HG03280 (cell line): ENCODE measurements at regions not wholly inside any gene's neighbourhood (a gene's known extent, or its start where the extent isn't known, plus 50 kb on each side); places are given as distances from the start of the nearest gene placed in this dataset.
A peak's percentile ranks its signal among the peaks of the same experiment; 100 is the strongest.
"Not testable (repeated sequence)": the region's sequence is repeated elsewhere in the genome, so short reads cannot be mapped to it uniquely, and the experiment has no call there.

Experiments used
- ATAC-seq: cut with Tn5 transposase; IDR thresholded peaks from one replicate; pipeline ENCODE4 v1.9.1; 2021; ENCODE audit warnings: mild to moderate bottlenecking, moderate library complexity; ENCODE audit not compliant: unreplicated experiment

- ATAC-seq, result peak; percentile 44
Observed at GRCh38 chr7:81887098-81888090, 117.5 kb upstream of the HGF start.

- ATAC-seq, result no peak
Observed at GRCh38 chr7:81886211-81886764, 116.4 kb upstream of the HGF start.

- no peak for ATAC-seq
Observed at GRCh38 chr7:81884817-81885216, 115.0 kb upstream of the HGF start.

- ATAC-seq, result peak; percentile 63
Observed at GRCh38 chr7:81883801-81884393, 114.0 kb upstream of the HGF start.

GRCh38 chr7:81882086-81882485 lies 112.2 kb upstream of the HGF start:
- ATAC-seq, result no peak

- no peak for ATAC-seq
Observed at GRCh38 chr7:81877890-81878289, 108.0 kb upstream of the HGF start.

GRCh38 chr7:81873559-81873958 lies 103.7 kb upstream of the HGF start:
- peak; percentile 51 for ATAC-seq

- ATAC-seq, result no peak
Observed at GRCh38 chr7:81871606-81872265, 101.9 kb upstream of the HGF start.

- ATAC-seq, result no peak
Observed at GRCh38 chr7:81870608-81871007, 100.8 kb upstream of the HGF start.

- no peak for ATAC-seq
Observed at GRCh38 chr7:81869670-81870069, 99.8 kb upstream of the HGF start.

GRCh38 chr7:81865754-81866153 lies 95.9 kb upstream of the HGF start:
- ATAC-seq, result no peak

- ATAC-seq, result no peak
Observed at GRCh38 chr7:81859433-81859832, 89.6 kb upstream of the HGF start.

- not testable (repeated sequence) for ATAC-seq
Observed at GRCh38 chr7:81858820-81859219, 89.0 kb upstream of the HGF start.

- ATAC-seq, result no peak
Observed at GRCh38 chr7:81857385-81857784, 87.5 kb upstream of the HGF start.

- ATAC-seq, result no peak
Observed at GRCh38 chr7:81854518-81854917, 84.7 kb upstream of the HGF start.

- no peak for ATAC-seq
Observed at GRCh38 chr7:81852701-81853100, 82.9 kb upstream of the HGF start.

GRCh38 chr7:81851413-81851812 lies 81.6 kb upstream of the HGF start:
- no peak for ATAC-seq

- ATAC-seq, result peak; percentile 66
Observed at GRCh38 chr7:81846398-81846797, 76.6 kb upstream of the HGF start.

GRCh38 chr7:81845744-81846241 lies 75.9 kb upstream of the HGF start:
- peak; percentile 71 for ATAC-seq

GRCh38 chr7:81843657-81844056 lies 73.8 kb upstream of the HGF start:
- ATAC-seq, result not testable (repeated sequence)

- ATAC-seq, result no peak
Observed at GRCh38 chr7:81842361-81842760, 72.5 kb upstream of the HGF start.
